B cell (primary cell): ENCODE measurements at regions not wholly inside any gene's neighbourhood (a gene's known extent, or its start where the extent isn't known, plus 50 kb on each side); places are given as distances from the start of the nearest gene placed in this dataset.

ENCODE experiments used
- ATAC-seq: fragments of 200-7000 bp; cut with Tn5 transposase; one replicate; pipeline ENCODE4 v1.10.0; 2021; ENCODE audit warnings: low read depth, mild to moderate bottlenecking, moderate number of reproducible peaks, moderate library complexity
- CTCF ChIA-PET: fragments of 350-600 bp; sonication (Branson Sonifier 250); formaldehyde crosslinking; loops from one replicate; lab custom pipeline; 2021; ENCODE audit warnings: antibody characterized with exemption, inconsistent platforms; lab: Charles Lee
- POLR2A ChIA-PET: fragments of 350-600 bp; sonication (Branson Sonifier 250); formaldehyde crosslinking; loops from one replicate; lab custom pipeline; 2021; ENCODE audit warnings: antibody characterized with exemption; lab: Charles Lee
- DNase-seq: peaks from one replicate; pipeline ENCODE4 v3.0.0; 2013
- H2AFZ ChIP-seq: 2 replicates; pipeline ENCODE4 v1.6.1; 2012; ENCODE audit warnings: mild to moderate bottlenecking, low read depth, low read length; ENCODE audit not compliant: insufficient read depth, poor library complexity, severe bottlenecking
- H3K27ac ChIP-seq, 2 donors: 1 replicate in 1 of 2; 2 replicates in 1 of 2; pipeline ENCODE4 v1.5.1; 2012 to 2013; ENCODE audit warnings: low read length in 2 of 2, mild to moderate bottlenecking in 2 of 2, moderate library complexity in 1 of 2
- H3K27me3 ChIP-seq, 4 experiments: fragments of 200-600 bp in 1 of 4; sonication (generic) in 1 of 4; replicated peaks in 1 of 4; 1 replicate in 2 of 4; 2 replicates in 2 of 4; pipeline versions ENCODE4 v1.6.1 to v1.7.0; 2013 to 2016; ENCODE audit warnings: low read length in 3 of 4, mild to moderate bottlenecking in 2 of 4, mixed read lengths in 1 of 4, moderate library complexity in 1 of 4; ENCODE audit not compliant: insufficient read depth in 4 of 4, control insufficient read depth in 3 of 4; ENCODE audit errors: control extremely low read depth in 1 of 4
- H3K36me3 ChIP-seq, 2 experiments: replicated peaks in 1 of 2; 1 replicate in 1 of 2; 2 replicates in 1 of 2; pipeline versions ENCODE4 v1.6.1 to v1.7.1; 2013; ENCODE audit warnings: low read length in 1 of 2; ENCODE audit not compliant: insufficient read depth in 2 of 2, control insufficient read depth in 1 of 2; ENCODE audit errors: control extremely low read depth in 1 of 2, extremely low read depth in 1 of 2
- H3K4me1 ChIP-seq, 2 donors: fragments of 200-600 bp in 1 of 2; sonication (generic) in 1 of 2; 1 replicate in 1 of 2; 2 replicates in 1 of 2; pipeline versions ENCODE4 v1.5.1 to v1.6.1; 2013 to 2017; ENCODE audit warnings: low read length in 2 of 2; ENCODE audit not compliant: control insufficient read depth in 2 of 2, insufficient read depth in 2 of 2
- H3K4me2 ChIP-seq: replicated peaks from 2 replicates; pipeline ENCODE3; 2012; ENCODE audit warnings: mild to moderate bottlenecking, low read depth, low read length; ENCODE audit not compliant: poor library complexity, severe bottlenecking
- H3K4me3 ChIP-seq, 5 experiments: fragments of 200-600 bp in 1 of 5; sonication (generic) in 1 of 5; 1 replicate in 3 of 5; 2 replicates in 2 of 5; pipeline versions ENCODE4 v1.5.1 to v1.7.0; 2011 to 2016; ENCODE audit warnings: low read length in 4 of 5, mild to moderate bottlenecking in 4 of 5, low read depth in 2 of 5, control low read depth in 1 of 5, moderate library complexity in 1 of 5; ENCODE audit not compliant: insufficient read depth in 1 of 5; ENCODE audit errors: control extremely low read depth in 1 of 5, extremely low read depth in 1 of 5
- H3K79me2 ChIP-seq: fragments of 200-600 bp; sonication (generic); one replicate; pipeline ENCODE4 v1.6.0; 2016; ENCODE audit warnings: low read length; ENCODE audit not compliant: control insufficient read depth, insufficient read depth
- H3K9ac ChIP-seq: fragments of 200-600 bp; sonication (generic); 2 replicates; pipeline ENCODE4 v1.6.1; 2017; ENCODE audit warnings: mild to moderate bottlenecking, low read length, moderate library complexity
- H3K9me3 ChIP-seq, 3 donors: one replicate each; pipeline versions ENCODE4 v1.6.1 to v1.7.1; 2013; ENCODE audit warnings: low read length in 2 of 3; ENCODE audit not compliant: control insufficient read depth in 2 of 3, insufficient read depth in 1 of 3; ENCODE audit errors: control extremely low read depth in 1 of 3
- H4K20me1 ChIP-seq: 2 replicates; pipeline ENCODE4 v1.6.0; 2012; ENCODE audit warnings: mild to moderate bottlenecking, low read length; ENCODE audit not compliant: insufficient read depth, control insufficient read depth, poor library complexity, severe bottlenecking
- H3K27ac Mint-ChIP-seq: one replicate; pipeline ENCODE4 v1.8.0; 2021; ENCODE audit warnings: mixed read lengths
- H3K27me3 Mint-ChIP-seq: one replicate; pipeline ENCODE4 v1.8.0; 2021; ENCODE audit warnings: mixed read lengths
- H3K4me1 Mint-ChIP-seq: one replicate; pipeline ENCODE4 v1.8.0; 2021; ENCODE audit warnings: mixed read lengths
- H3K4me3 Mint-ChIP-seq: one replicate; pipeline ENCODE4 v1.8.0; 2021; ENCODE audit warnings: mixed read lengths
- H3K9me3 Mint-ChIP-seq: one replicate; pipeline ENCODE4 v1.8.0; 2022; ENCODE audit warnings: mixed read lengths; ENCODE audit not compliant: insufficient read depth
- EZH2 ChIP-seq: IDR thresholded peaks from 2 replicates; pipeline ENCODE4 v1.6.1; 2012; ENCODE audit warnings: borderline replicate concordance, low read depth, mild to moderate bottlenecking, moderate library complexity, low read length; ENCODE audit not compliant: insufficient read depth, poor library complexity, severe bottlenecking
- WGBS: methylation state at CpG from one replicate; pipeline ENCODE4 v1.1.5; 2013; ENCODE audit warnings: missing lambda C conversion rate; ENCODE audit not compliant: insufficient coverage; 5-methylcytosine and 5-hydroxymethylcytosine counted together
- intact Hi-C: fragments of 100-400 bp; cut with micrococcal nuclease; formaldehyde crosslinking; loops from one replicate; pipeline ENCODE4 v1.10.0; 2022
- TF ChIP-seq, protein P1 (sequence below): fragments of 200-600 bp; IDR thresholded peaks from one replicate; pipeline ENCODE4 v1.8.0; 2022; ENCODE audit warnings: antibody characterized with exemption, mild to moderate bottlenecking

DNA sequence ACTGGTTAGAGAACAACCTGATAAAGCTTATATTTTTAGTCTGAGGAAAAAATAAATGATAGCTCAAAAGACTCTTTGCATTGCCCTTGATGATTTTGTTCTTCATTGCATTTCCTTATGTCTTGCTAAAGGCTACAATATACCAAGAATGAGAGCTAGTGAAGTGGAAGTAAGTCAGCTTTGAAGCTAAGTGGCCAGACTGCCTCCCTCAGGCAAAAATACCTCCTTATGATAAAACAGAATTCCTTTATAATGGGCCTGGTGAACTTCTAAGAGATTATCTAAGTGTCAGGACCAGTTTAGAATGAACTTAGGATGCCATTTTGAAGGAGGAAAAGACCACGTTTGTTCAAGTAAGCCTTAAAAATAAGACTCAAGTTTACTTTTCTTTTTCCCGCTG is 678.4 kb downstream of the ROBO2 start:
- Mint-ChIP-seq H3K4me1 (no peaks in the 10 kb centered on the region), H3K4me3 (no peak overlapping the region), H3K27me3 (no peaks in the 10 kb centered on the region), H3K27ac (no peak overlapping the region), H3K9me3 (peaks cover 7% of the 10 kb centered on the region)
- no peaks in the 10 kb centered on the region for H3K9me3 ChIP-seq
- no peaks in the 10 kb centered on the region for H3K36me3 ChIP-seq
- intact Hi-C loops = no loop called here
- no peak overlapping the region for H3K9ac ChIP-seq
- WGBS = no CpG with 5 or more reads among the region's 2 CpGs
- no peak overlapping the region for H3K27ac ChIP-seq
- H3K27me3 ChIP-seq = no peaks in the 10 kb centered on the region
- no peak overlapping the region for H2AFZ ChIP-seq
- ATAC-seq = no peak
- TF ChIP-seq, protein P1, sequence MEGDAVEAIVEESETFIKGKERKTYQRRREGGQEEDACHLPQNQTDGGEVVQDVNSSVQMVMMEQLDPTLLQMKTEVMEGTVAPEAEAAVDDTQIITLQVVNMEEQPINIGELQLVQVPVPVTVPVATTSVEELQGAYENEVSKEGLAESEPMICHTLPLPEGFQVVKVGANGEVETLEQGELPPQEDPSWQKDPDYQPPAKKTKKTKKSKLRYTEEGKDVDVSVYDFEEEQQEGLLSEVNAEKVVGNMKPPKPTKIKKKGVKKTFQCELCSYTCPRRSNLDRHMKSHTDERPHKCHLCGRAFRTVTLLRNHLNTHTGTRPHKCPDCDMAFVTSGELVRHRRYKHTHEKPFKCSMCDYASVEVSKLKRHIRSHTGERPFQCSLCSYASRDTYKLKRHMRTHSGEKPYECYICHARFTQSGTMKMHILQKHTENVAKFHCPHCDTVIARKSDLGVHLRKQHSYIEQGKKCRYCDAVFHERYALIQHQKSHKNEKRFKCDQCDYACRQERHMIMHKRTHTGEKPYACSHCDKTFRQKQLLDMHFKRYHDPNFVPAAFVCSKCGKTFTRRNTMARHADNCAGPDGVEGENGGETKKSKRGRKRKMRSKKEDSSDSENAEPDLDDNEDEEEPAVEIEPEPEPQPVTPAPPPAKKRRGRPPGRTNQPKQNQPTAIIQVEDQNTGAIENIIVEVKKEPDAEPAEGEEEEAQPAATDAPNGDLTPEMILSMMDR = no peak
- TF ChIP-seq EZH2 = no peak
- CTCF ChIA-PET = no interaction called here
- POLR2A ChIA-PET = no interaction called here
- H3K4me1 ChIP-seq = no peaks in the 10 kb centered on the region
- no peak overlapping the region for H3K4me2 ChIP-seq
- no peaks in the 10 kb centered on the region for H3K79me2 ChIP-seq
- DNase-seq = no peak
- no peak overlapping the region for H3K4me3 ChIP-seq
- H4K20me1 ChIP-seq = no peaks in the 10 kb centered on the region

GRCh38 chr3:77720460-77720971 is 680.6 kb downstream of the ROBO2 start:
- Histone ChIP-seq H3K9me3 (no peaks in the 10 kb centered on the region), H3K27ac (no peak overlapping the region), H3K79me2 (no peaks in the 10 kb centered on the region), H4K20me1 (no peaks in the 10 kb centered on the region), H3K4me3 (no peak overlapping the region), H3K27me3 (no peaks in the 10 kb centered on the region), H2AFZ (no peak overlapping the region), H3K36me3 (no peaks in the 10 kb centered on the region), H3K4me2 (no peak overlapping the region), H3K4me1 (no peaks in the 10 kb centered on the region), H3K9ac (no peak overlapping the region)
- ChIA-PET CTCF (interaction anchor here (0.6 kb wide), 1 partner anchor 472 kb away, joined by 3 read pairs; no protein-coding TSS in a partner anchor), POLR2A (no interaction called here)
- DNase-seq (no peak), ATAC-seq (no peak)
- H3K4me3 Mint-ChIP-seq = no peak overlapping the region
- intact Hi-C loops = no loop called here
- H3K4me1 Mint-ChIP-seq = no peaks in the 10 kb centered on the region
- no peak overlapping the region for H3K27ac Mint-ChIP-seq
- peaks cover 7% of the 10 kb centered on the region for H3K9me3 Mint-ChIP-seq
- no peaks in the 10 kb centered on the region for H3K27me3 Mint-ChIP-seq
- TF ChIP-seq, protein P1 = no peak
- no peak for TF ChIP-seq EZH2
